ENCODE measurements at regions not wholly inside any gene's neighbourhood (a gene's known extent, or its start where the extent isn't known, plus 50 kb on each side); places are given as distances from the start of the nearest gene placed in this dataset.

GRCh38 chr1:192080684-192081083 lies 77.6 kb upstream of the RGS18 start:
- Histone ChIP-seq H3K9ac (ENCODE audit: insufficient read length, low read depth) (no peak overlapping the region), H3K36me3 (ENCODE audit: insufficient read depth, insufficient read length, low read length) (no peaks in the 10 kb centered on the region), H3K4me1 (ENCODE audit: insufficient read depth, insufficient read length) (no peaks in the 10 kb centered on the region), H3K27me3 (ENCODE audit: insufficient read depth, insufficient read length) (no peaks in the 10 kb centered on the region), H3K4me3 (ENCODE audit: insufficient read length, low read depth) (no peak overlapping the region), H3K9me3 (ENCODE audit: insufficient read depth, low read length) (no peaks in the 10 kb centered on the region)
- no peak for DNase-seq (ENCODE audit: low read depth, low spot score)
- no peak for TF ChIP-seq YY1 (IDR thresholded peaks at IDR 0.05; ENCODE audit: insufficient read depth, insufficient read length)
- TF ChIP-seq ZNF274 (IDR thresholded peaks at IDR 0.05; ENCODE audit: low read depth, low read length) = no peak
- TF ChIP-seq SUZ12 (IDR thresholded peaks at IDR 0.05; ENCODE audit: extremely low read depth, insufficient read depth, insufficient read length) = no peak

- DNase-seq (ENCODE audit: low read depth, low spot score) = no peak
- H3K9ac ChIP-seq (ENCODE audit: insufficient read length, low read depth) = no peak overlapping the region
Measured at GRCh38 chr1:192081359-192081758, 76.9 kb upstream of the RGS18 start.

GRCh38 chr1:192086644-192087043 lies 71.6 kb upstream of the RGS18 start:
- Histone ChIP-seq H3K4me1 (ENCODE audit: insufficient read depth, insufficient read length) (no peaks in the 10 kb centered on the region), H3K9me3 (ENCODE audit: insufficient read depth, low read length) (no peaks in the 10 kb centered on the region), H3K36me3 (ENCODE audit: insufficient read depth, insufficient read length, low read length) (no peaks in the 10 kb centered on the region), H3K9ac (ENCODE audit: insufficient read length, low read depth) (no peak overlapping the region), H3K27me3 (ENCODE audit: insufficient read depth, insufficient read length) (no peaks in the 10 kb centered on the region), H3K4me3 (ENCODE audit: insufficient read length, low read depth) (no peak overlapping the region)
- no peak for DNase-seq (ENCODE audit: low read depth, low spot score)
- TF ChIP-seq ZNF274 (IDR thresholded peaks at IDR 0.05; ENCODE audit: low read depth, low read length) (no peak), YY1 (IDR thresholded peaks at IDR 0.05; ENCODE audit: insufficient read depth, insufficient read length) (no peak), SUZ12 (IDR thresholded peaks at IDR 0.05; ENCODE audit: extremely low read depth, insufficient read depth, insufficient read length) (no peak)

More at GRCh38 chr1:192081359-192081758, 76.9 kb upstream of the RGS18 start:
- Histone ChIP-seq H3K9me3 (ENCODE audit: insufficient read depth, low read length) (no peaks in the 10 kb centered on the region), H3K4me1 (ENCODE audit: insufficient read depth, insufficient read length) (no peaks in the 10 kb centered on the region), H3K27me3 (ENCODE audit: insufficient read depth, insufficient read length) (no peaks in the 10 kb centered on the region), H3K36me3 (ENCODE audit: insufficient read depth, insufficient read length, low read length) (no peaks in the 10 kb centered on the region), H3K4me3 (ENCODE audit: insufficient read length, low read depth) (no peak overlapping the region)
- TF ChIP-seq YY1 (IDR thresholded peaks at IDR 0.05; ENCODE audit: insufficient read depth, insufficient read length) = no peak
- TF ChIP-seq ZNF274 (IDR thresholded peaks at IDR 0.05; ENCODE audit: low read depth, low read length) = no peak
- TF ChIP-seq SUZ12 (IDR thresholded peaks at IDR 0.05; ENCODE audit: extremely low read depth, insufficient read depth, insufficient read length) = no peak

- no peak for DNase-seq (ENCODE audit: low read depth, low spot score)
Measured at GRCh38 chr1:192087334-192087733, 70.9 kb upstream of the RGS18 start.

DNA sequence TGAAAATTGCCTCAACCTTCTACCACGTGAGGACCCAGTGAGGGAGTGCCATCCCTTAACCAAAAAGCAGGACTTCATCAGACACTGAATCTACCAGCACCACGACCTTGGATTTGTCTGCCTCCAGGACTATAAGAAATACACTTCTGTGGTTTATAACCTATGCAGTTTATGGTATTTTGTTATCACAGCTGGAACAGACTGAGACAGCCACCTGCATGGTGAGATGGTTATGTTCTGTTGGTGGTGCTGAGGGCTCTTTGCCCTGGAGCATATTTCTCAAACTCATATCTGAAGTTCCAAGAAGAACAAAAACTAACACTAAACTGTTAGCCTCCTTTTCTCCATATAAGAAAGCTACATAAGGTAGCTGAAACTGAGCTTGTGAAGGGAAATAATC lies 69.8 kb upstream of the RGS18 start:
- Histone ChIP-seq H3K9ac (ENCODE audit: insufficient read length, low read depth) (no peak overlapping the region), H3K27me3 (ENCODE audit: insufficient read depth, insufficient read length) (no peaks in the 10 kb centered on the region), H3K4me3 (ENCODE audit: insufficient read length, low read depth) (no peak overlapping the region), H3K36me3 (ENCODE audit: insufficient read depth, insufficient read length, low read length) (no peaks in the 10 kb centered on the region), H3K9me3 (ENCODE audit: insufficient read depth, low read length) (no peaks in the 10 kb centered on the region), H3K4me1 (ENCODE audit: insufficient read depth, insufficient read length) (no peaks in the 10 kb centered on the region)
- no peak for DNase-seq (ENCODE audit: low read depth, low spot score)
- TF ChIP-seq SUZ12 (IDR thresholded peaks at IDR 0.05; ENCODE audit: extremely low read depth, insufficient read depth, insufficient read length) = no peak
- TF ChIP-seq ZNF274 (IDR thresholded peaks at IDR 0.05; ENCODE audit: low read depth, low read length) = no peak
- no peak for TF ChIP-seq YY1 (IDR thresholded peaks at IDR 0.05; ENCODE audit: insufficient read depth, insufficient read length)

More at GRCh38 chr1:192087334-192087733, 70.9 kb upstream of the RGS18 start:
- Histone ChIP-seq H3K4me3 (ENCODE audit: insufficient read length, low read depth) (no peak overlapping the region), H3K9me3 (ENCODE audit: insufficient read depth, low read length) (no peaks in the 10 kb centered on the region), H3K4me1 (ENCODE audit: insufficient read depth, insufficient read length) (no peaks in the 10 kb centered on the region), H3K9ac (ENCODE audit: insufficient read length, low read depth) (no peak overlapping the region), H3K27me3 (ENCODE audit: insufficient read depth, insufficient read length) (no peaks in the 10 kb centered on the region), H3K36me3 (ENCODE audit: insufficient read depth, insufficient read length, low read length) (no peaks in the 10 kb centered on the region)
- TF ChIP-seq YY1 (IDR thresholded peaks at IDR 0.05; ENCODE audit: insufficient read depth, insufficient read length) = no peak
- no peak for TF ChIP-seq ZNF274 (IDR thresholded peaks at IDR 0.05; ENCODE audit: low read depth, low read length)
- TF ChIP-seq SUZ12 (IDR thresholded peaks at IDR 0.05; ENCODE audit: extremely low read depth, insufficient read depth, insufficient read length) = no peak

DNA sequence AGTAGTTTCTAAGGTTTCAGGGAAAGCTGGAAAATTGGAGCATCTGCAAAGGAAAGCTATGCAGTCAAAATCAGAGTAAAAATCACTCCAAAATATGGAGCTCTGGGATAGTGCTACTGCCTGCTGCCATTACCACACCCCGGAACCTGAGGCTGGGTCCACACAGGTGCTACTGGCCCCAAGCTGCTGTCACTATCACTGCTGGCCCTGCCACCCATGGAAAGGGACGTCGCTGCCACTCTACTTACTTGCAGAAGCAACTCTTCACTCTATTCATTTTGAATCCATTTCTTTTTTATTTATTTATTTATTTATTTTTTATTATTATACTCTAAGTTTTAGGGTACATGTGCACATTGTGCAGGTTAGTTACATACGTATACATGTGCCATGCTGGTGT lies 60.3 kb upstream of the RGS18 start:
- Histone ChIP-seq H3K36me3 (ENCODE audit: insufficient read depth, insufficient read length, low read length) (no peaks in the 10 kb centered on the region), H3K4me3 (ENCODE audit: insufficient read length, low read depth) (no peak overlapping the region)
- TF ChIP-seq YY1 (IDR thresholded peaks at IDR 0.05; ENCODE audit: insufficient read depth, insufficient read length) = no peak

DNA sequence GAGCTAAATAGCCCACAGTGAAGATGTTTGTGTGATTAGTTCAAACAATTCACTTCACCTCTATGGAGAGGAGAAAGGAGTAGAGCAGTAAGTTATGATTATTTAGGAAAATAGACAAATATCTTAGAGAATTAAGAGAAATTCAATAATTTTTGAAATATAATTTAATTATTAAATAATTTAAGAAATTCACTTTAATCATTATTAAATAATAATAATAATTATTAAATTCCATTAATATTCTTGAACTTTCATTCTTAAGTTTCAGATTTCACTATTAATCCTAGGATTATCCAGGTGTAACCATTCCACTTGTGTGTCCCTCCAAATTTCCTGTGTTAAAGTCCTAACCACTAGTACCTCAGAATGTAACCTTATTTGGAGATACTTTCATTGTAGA lies 58.9 kb upstream of the RGS18 start:
- Histone ChIP-seq H3K4me3 (ENCODE audit: insufficient read length, low read depth) (no peak overlapping the region), H3K9ac (ENCODE audit: insufficient read length, low read depth) (no peak overlapping the region), H3K4me1 (ENCODE audit: insufficient read depth, insufficient read length) (no peaks in the 10 kb centered on the region), H3K9me3 (ENCODE audit: insufficient read depth, low read length) (no peaks in the 10 kb centered on the region), H3K36me3 (ENCODE audit: insufficient read depth, insufficient read length, low read length) (no peaks in the 10 kb centered on the region), H3K27me3 (ENCODE audit: insufficient read depth, insufficient read length) (no peaks in the 10 kb centered on the region)
- TF ChIP-seq YY1 (IDR thresholded peaks at IDR 0.05; ENCODE audit: insufficient read depth, insufficient read length) (no peak), ZNF274 (IDR thresholded peaks at IDR 0.05; ENCODE audit: low read depth, low read length) (no peak), SUZ12 (IDR thresholded peaks at IDR 0.05; ENCODE audit: extremely low read depth, insufficient read depth, insufficient read length) (no peak)
- DNase-seq (ENCODE audit: low read depth, low spot score) = no peak

More for the DNA sequence above, 60.3 kb upstream of the RGS18 start:
- H3K9ac ChIP-seq (ENCODE audit: insufficient read length, low read depth) = no peak overlapping the region
- H3K9me3 ChIP-seq (ENCODE audit: insufficient read depth, low read length) = no peaks in the 10 kb centered on the region
- no peak for DNase-seq (ENCODE audit: low read depth, low spot score)
- H3K4me1 ChIP-seq (ENCODE audit: insufficient read depth, insufficient read length) = no peaks in the 10 kb centered on the region
- H3K27me3 ChIP-seq (ENCODE audit: insufficient read depth, insufficient read length) = no peaks in the 10 kb centered on the region

Measured in NT2/D1 (cell line).